ENCODE measurements at regions not wholly inside any gene's neighbourhood (a gene's known extent, or its start where the extent isn't known, plus 50 kb on each side); places are given as distances from the start of the nearest gene placed in this dataset.

- TF ChIP-seq CTCF (conservative IDR thresholded peaks at IDR 0.05) (no peak), EZH2 (IDR thresholded peaks at IDR 0.05; ENCODE audit: low read depth) (no peak)
These were observed 563.0 kb downstream of the LRRIQ3 start for GRCh38 chr1:73635021-73635420.

All from PC-9 (cell line).